ENCODE measurements at regions not wholly inside any gene's neighbourhood (a gene's known extent, or its start where the extent isn't known, plus 50 kb on each side); places are given as distances from the start of the nearest gene placed in this dataset.

DNA sequence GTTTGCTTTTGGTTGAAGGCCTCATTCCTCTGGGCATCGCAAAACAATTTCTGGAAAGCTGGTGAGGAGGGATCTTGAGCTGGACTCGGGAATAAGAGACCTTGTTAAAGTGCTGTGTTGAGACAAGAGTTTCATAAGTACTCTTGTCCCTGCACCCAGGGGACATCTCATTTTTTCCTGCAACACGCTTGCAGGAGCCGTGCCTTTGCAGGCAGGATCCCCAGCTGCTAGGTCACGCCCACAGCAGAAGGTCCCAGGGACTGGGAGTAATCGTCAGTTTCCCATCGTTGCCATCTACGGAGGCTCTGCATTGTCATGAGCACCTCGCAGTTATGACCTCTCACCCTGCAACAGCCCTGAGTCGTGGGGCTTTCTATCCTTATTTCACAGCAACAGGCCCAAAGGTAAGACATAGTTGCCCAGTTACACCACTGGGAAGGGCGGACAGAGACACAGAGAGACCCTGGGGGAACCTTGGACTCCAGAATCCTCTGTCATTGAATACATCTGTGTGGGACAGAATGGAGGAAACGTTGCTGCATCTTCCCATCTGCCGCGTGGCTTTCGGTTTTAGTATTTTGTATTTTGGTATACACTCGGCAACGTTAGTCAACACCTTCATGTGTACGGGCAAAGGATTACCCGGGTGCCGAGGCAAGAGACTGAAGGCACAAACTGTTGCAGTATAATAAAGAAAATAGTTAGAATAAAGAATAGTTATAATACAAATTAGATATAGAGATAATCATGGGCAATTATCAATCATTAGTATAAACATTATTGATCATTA lies 60.4 kb upstream of the DMRTB1 start:
- TF ChIP-seq POLR2A (IDR thresholded peaks at IDR 0.05) (no peak), EP300 (IDR thresholded peaks at IDR 0.05) (no peak)
- TF ChIP-seq, protein P1, sequence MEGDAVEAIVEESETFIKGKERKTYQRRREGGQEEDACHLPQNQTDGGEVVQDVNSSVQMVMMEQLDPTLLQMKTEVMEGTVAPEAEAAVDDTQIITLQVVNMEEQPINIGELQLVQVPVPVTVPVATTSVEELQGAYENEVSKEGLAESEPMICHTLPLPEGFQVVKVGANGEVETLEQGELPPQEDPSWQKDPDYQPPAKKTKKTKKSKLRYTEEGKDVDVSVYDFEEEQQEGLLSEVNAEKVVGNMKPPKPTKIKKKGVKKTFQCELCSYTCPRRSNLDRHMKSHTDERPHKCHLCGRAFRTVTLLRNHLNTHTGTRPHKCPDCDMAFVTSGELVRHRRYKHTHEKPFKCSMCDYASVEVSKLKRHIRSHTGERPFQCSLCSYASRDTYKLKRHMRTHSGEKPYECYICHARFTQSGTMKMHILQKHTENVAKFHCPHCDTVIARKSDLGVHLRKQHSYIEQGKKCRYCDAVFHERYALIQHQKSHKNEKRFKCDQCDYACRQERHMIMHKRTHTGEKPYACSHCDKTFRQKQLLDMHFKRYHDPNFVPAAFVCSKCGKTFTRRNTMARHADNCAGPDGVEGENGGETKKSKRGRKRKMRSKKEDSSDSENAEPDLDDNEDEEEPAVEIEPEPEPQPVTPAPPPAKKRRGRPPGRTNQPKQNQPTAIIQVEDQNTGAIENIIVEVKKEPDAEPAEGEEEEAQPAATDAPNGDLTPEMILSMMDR (IDR thresholded peaks at IDR 0.05): no peak

All from ovary (tissue), 3 donors.